Neutrophil (primary cell): ENCODE measurements at regions not wholly inside any gene's neighbourhood (a gene's known extent, or its start where the extent isn't known, plus 50 kb on each side); places are given as distances from the start of the nearest gene placed in this dataset.

Experiments
- H3K27ac ChIP-seq: fragments of 200-600 bp; sonication (generic); 2 replicates; pipeline ENCODE4 v1.5.1; 2016; ENCODE audit warnings: mild to moderate bottlenecking, moderate library complexity
- H3K27me3 ChIP-seq: fragments of 200-600 bp; sonication (generic); 2 replicates; pipeline ENCODE4 v1.6.0; 2016; ENCODE audit warnings: mild to moderate bottlenecking
- H3K36me3 ChIP-seq: fragments of 200-600 bp; sonication (generic); 2 replicates; pipeline ENCODE4 v1.5.1; 2017
- H3K4me1 ChIP-seq, 2 experiments: fragments of 200-600 bp in 1 of 2; sonication (generic) in 1 of 2; 1 replicate in 1 of 2; 2 replicates in 1 of 2; pipeline versions ENCODE4 v1.5.1 to v1.6.1; 2013 to 2016; ENCODE audit warnings: low read depth in 1 of 2, low read length in 1 of 2, mild to moderate bottlenecking in 1 of 2, moderate library complexity in 1 of 2; ENCODE audit not compliant: control insufficient read depth in 1 of 2, insufficient read depth in 1 of 2
- H3K4me3 ChIP-seq, 2 experiments: fragments of 200-600 bp in 1 of 2; sonication (generic) in 1 of 2; 1 replicate in 1 of 2; 2 replicates in 1 of 2; pipeline ENCODE4 v1.5.1; 2013 to 2016; ENCODE audit warnings: low read depth in 1 of 2, low read length in 1 of 2, mild to moderate bottlenecking in 1 of 2, moderate library complexity in 1 of 2
- H3K9me3 ChIP-seq: fragments of 200-600 bp; sonication (generic); 2 replicates; pipeline ENCODE4 v1.5.1; 2016
- CTCF ChIP-seq: fragments of 200-600 bp; sonication (generic); IDR thresholded peaks from 2 replicates; pipeline ENCODE4 v1.5.1; 2016; ENCODE audit warnings: antibody characterized with exemption

GRCh38 chr3:6602329-6602728, 258.6 kb upstream of the GRM7 start:
- no peaks in the 10 kb centered on the region for H3K4me1 ChIP-seq
- H3K27ac ChIP-seq: no peak overlapping the region
- TF ChIP-seq CTCF: no peak
- H3K27me3 ChIP-seq: no peaks in the 10 kb centered on the region
- no peaks in the 10 kb centered on the region for H3K36me3 ChIP-seq
- H3K9me3 ChIP-seq: no peaks in the 10 kb centered on the region
- H3K4me3 ChIP-seq: no peak overlapping the region

- Histone ChIP-seq H3K9me3 (no peaks in the 10 kb centered on the region), H3K36me3 (no peaks in the 10 kb centered on the region), H3K4me1 (no peaks in the 10 kb centered on the region), H3K27me3 (no peaks in the 10 kb centered on the region), H3K27ac (no peak overlapping the region), H3K4me3 (no peak overlapping the region)
- no peak for TF ChIP-seq CTCF
Measured at GRCh38 chr3:6605227-6605626, 255.7 kb upstream of the GRM7 start.

GRCh38 chr3:6608843-6609242, 252.1 kb upstream of the GRM7 start:
- Histone ChIP-seq H3K4me3 (no peak overlapping the region), H3K36me3 (no peaks in the 10 kb centered on the region), H3K4me1 (no peaks in the 10 kb centered on the region), H3K27me3 (no peaks in the 10 kb centered on the region), H3K9me3 (no peaks in the 10 kb centered on the region), H3K27ac (no peak overlapping the region)
- TF ChIP-seq CTCF: no peak

GRCh38 chr3:6612034-6612616, 248.8 kb upstream of the GRM7 start:
- no peak overlapping the region for H3K4me3 ChIP-seq
- no peaks in the 10 kb centered on the region for H3K4me1 ChIP-seq
- H3K36me3 ChIP-seq: no peaks in the 10 kb centered on the region
- no peaks in the 10 kb centered on the region for H3K27me3 ChIP-seq
- H3K9me3 ChIP-seq: no peaks in the 10 kb centered on the region
- no peak for TF ChIP-seq CTCF
- H3K27ac ChIP-seq: no peak overlapping the region

GRCh38 chr3:6622260-6622659, 238.7 kb upstream of the GRM7 start:
- H3K4me1 ChIP-seq: no peaks in the 10 kb centered on the region
- no peak overlapping the region for H3K4me3 ChIP-seq
- no peaks in the 10 kb centered on the region for H3K27me3 ChIP-seq
- H3K36me3 ChIP-seq: no peaks in the 10 kb centered on the region
- no peak overlapping the region for H3K27ac ChIP-seq
- TF ChIP-seq CTCF: no peak
- H3K9me3 ChIP-seq: peaks cover 7% of the 10 kb centered on the region

- peaks cover 7% of the 10 kb centered on the region for H3K9me3 ChIP-seq
- H3K27me3 ChIP-seq: no peaks in the 10 kb centered on the region
- no peaks in the 10 kb centered on the region for H3K36me3 ChIP-seq
- TF ChIP-seq CTCF: no peak
- H3K4me3 ChIP-seq: no peak overlapping the region
- no peak overlapping the region for H3K27ac ChIP-seq
- no peaks in the 10 kb centered on the region for H3K4me1 ChIP-seq
Measured at GRCh38 chr3:6622712-6623111, 238.2 kb upstream of the GRM7 start.
